Mucosa of rectum (tissue), 2 donors: ENCODE measurements at regions not wholly inside any gene's neighbourhood (a gene's known extent, or its start where the extent isn't known, plus 50 kb on each side); places are given as distances from the start of the nearest gene placed in this dataset.

Source experiments
- H3K27ac ChIP-seq, 2 donors: one replicate each; pipeline ENCODE4 v1.7.0; 2013; ENCODE audit warnings: inconsistent platforms in 2 of 2, low read depth in 2 of 2, low read length in 2 of 2
- H3K27me3 ChIP-seq, 2 donors: one replicate each; pipeline ENCODE4 v1.7.0; 2013; ENCODE audit warnings: low read length in 2 of 2; ENCODE audit not compliant: control insufficient read depth in 2 of 2, insufficient read depth in 2 of 2
- H3K36me3 ChIP-seq, 2 donors: one replicate each; pipeline ENCODE4 v1.7.0; 2013; ENCODE audit warnings: low read length in 2 of 2; ENCODE audit not compliant: control insufficient read depth in 2 of 2, insufficient read depth in 2 of 2
- H3K4me1 ChIP-seq, 2 donors: one replicate each; pipeline ENCODE4 v1.7.0; 2013; ENCODE audit warnings: low read length in 2 of 2, mild to moderate bottlenecking in 1 of 2; ENCODE audit not compliant: control insufficient read depth in 2 of 2, insufficient read depth in 2 of 2
- H3K4me3 ChIP-seq, 2 donors: one replicate each; pipeline ENCODE4 v1.7.0; 2013; ENCODE audit warnings: low read length in 2 of 2
- H3K9ac ChIP-seq, 2 donors: one replicate each; pipeline ENCODE4 v1.7.0; 2013; ENCODE audit warnings: low read length in 2 of 2, low read depth in 1 of 2, mild to moderate bottlenecking in 1 of 2
- H3K9me3 ChIP-seq, 2 donors: one replicate each; pipeline ENCODE4 v1.7.0; 2013; ENCODE audit warnings: low read length in 2 of 2; ENCODE audit not compliant: control insufficient read depth in 2 of 2
- donor health status: healthy.
- donor health status: Normal muscosa, but diverticular disease.

DNA sequence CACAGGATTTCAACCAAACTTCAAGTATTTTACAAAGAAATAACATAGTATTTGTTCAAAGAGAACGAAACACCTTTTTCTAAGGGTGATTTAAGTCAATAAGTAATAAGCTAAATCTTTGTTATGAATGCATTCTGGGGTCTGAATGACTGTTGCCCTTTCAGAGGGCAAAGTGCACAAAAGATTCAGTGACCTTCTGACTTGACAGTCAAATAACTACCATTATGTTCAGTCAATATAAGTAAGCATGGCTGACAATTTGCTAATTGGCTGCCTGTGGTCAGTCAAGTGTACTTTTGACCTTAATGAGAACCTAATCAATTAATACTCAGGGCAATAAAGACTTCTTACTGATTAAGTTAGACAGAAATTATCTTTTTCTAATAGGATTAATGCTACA, 133.1 kb upstream of the NANOGP8 start:
- Histone ChIP-seq H3K27me3 (no peaks in the 10 kb centered on the region), H3K27ac (no peak overlapping the region)

DNA sequence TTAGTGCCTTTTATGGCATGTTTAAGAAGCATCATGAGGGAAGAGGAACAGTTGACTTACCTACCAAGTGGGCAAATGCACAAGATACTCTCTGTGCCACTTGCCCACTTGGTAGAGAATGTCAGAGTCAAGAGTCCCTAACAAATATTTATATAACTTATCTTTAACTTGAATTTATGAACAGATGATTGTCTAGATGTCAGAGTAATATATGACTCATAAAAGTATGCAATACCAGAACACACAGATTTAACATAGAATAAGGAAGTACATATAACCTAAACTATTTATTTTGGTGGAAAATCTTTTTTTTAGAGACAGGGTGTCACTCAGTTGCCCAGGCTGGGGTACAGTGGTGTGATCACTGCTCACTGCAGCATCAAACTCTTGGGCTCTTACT, 130.0 kb upstream of the NANOGP8 start:
- Histone ChIP-seq H3K36me3 (no peaks in the 10 kb centered on the region), H3K4me3 (no peak overlapping the region), H3K9ac (no peak overlapping the region), H3K27ac (no peak overlapping the region), H3K9me3 (no peaks in the 10 kb centered on the region), H3K4me1 (no peaks in the 10 kb centered on the region), H3K27me3 (no peaks in the 10 kb centered on the region)

More for the DNA sequence above, 133.1 kb upstream of the NANOGP8 start:
- Histone ChIP-seq H3K9me3 (no peaks in the 10 kb centered on the region), H3K9ac (no peak overlapping the region), H3K4me1 (no peaks in the 10 kb centered on the region), H3K4me3 (no peak overlapping the region), H3K36me3 (no peaks in the 10 kb centered on the region)

DNA sequence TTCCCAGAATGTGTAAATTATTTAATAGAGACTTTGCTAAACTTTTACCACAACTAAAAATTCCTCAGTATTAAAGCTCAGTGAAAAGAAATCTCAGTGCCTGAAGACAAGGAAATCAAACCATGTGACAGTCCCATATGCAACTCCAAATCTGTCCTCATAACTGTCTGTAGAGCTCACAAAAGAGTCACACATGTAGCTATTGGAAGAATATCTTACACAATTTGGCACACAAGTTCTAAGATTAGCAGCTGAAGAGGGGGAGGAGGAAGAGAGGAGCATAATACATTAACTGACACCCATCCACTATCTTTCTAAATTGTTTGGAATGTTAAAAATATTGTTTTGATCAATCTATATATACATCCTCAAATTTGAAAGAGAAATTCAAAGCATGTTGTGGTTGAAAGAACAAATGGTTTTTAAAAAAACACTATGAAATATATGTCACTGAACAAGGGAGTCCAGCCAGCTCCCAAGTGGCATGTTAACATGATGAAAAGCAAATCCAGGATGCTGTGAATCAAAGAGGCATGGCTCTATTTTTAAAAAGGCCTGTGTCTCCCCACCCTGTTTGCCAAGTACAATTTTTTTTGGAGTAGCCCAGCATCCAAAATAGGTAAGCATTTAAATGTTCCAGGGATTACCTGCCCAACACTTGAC, 126.3 kb upstream of the NANOGP8 start:
- no peak overlapping the region for H3K27ac ChIP-seq
- no peaks in the 10 kb centered on the region for H3K27me3 ChIP-seq
- no peaks in the 10 kb centered on the region for H3K4me1 ChIP-seq
- H3K9me3 ChIP-seq, result no peaks in the 10 kb centered on the region
- H3K9ac ChIP-seq, result no peak overlapping the region
- H3K36me3 ChIP-seq, result no peaks in the 10 kb centered on the region
- no peak overlapping the region for H3K4me3 ChIP-seq

DNA sequence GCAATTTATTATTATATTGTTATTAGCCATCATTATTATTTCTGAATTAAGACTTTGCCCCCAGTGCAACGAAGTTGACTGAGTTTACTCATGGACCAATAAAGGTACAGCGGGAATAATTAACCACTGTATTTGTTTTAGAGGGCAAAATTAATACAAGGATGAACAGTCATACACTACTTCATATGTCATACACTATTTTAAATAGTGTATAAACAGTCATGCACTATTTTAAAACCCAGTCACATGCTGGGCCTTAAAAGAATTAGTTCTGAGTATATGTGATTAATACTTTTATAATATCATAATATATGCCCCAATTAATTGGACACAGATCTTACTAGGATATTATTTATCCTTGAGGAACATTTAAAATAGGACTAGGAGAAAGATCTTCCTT, 125.3 kb upstream of the NANOGP8 start:
- Histone ChIP-seq H3K9ac (no peak overlapping the region), H3K36me3 (no peaks in the 10 kb centered on the region), H3K4me1 (no peaks in the 10 kb centered on the region), H3K4me3 (no peak overlapping the region), H3K27ac (no peak overlapping the region), H3K9me3 (no peaks in the 10 kb centered on the region), H3K27me3 (no peaks in the 10 kb centered on the region)

DNA sequence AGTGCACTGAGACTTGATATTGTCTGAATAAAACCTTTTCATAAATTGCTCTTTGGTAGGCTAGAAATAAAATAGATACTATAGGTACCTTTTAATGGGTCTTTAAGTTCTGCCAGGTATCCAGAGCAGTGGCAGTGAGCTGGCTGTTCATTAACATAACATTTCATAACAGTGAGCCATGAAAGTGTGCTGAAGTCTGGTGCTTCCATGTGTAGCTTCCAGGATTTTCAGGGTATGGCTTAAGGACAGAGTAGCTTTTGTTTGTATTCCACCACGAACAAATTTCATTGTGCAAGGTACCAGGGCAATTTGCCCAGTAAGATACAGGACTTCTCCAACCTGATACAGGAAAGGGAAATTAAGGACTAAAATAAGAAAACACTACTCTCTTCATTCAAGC, 124.7 kb upstream of the NANOGP8 start:
- H3K27me3 ChIP-seq, result no peaks in the 10 kb centered on the region
- H3K27ac ChIP-seq, result no peak overlapping the region
- no peaks in the 10 kb centered on the region for H3K4me1 ChIP-seq
- H3K36me3 ChIP-seq, result no peaks in the 10 kb centered on the region
- H3K4me3 ChIP-seq, result no peak overlapping the region
- no peak overlapping the region for H3K9ac ChIP-seq
- H3K9me3 ChIP-seq, result no peaks in the 10 kb centered on the region

DNA sequence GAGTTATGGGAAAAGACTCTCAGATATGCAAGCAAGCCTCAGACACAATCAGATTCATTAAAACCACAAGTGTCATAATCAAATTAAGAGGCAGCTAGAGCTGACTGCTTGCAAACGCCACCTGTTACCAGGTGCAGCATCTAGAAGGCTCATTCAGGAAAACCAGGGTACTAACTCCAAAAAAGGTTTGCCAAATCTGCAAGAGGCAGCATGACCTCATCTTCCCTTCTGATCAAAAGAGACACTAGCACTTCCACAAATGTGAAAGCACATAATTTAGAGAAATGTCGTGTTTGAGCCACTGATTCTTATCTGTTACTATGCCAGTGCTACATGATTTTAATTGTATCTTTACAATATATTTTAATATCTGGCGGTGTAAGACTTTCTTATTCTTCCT, 123.3 kb upstream of the NANOGP8 start:
- no peaks in the 10 kb centered on the region for H3K36me3 ChIP-seq
- no peak overlapping the region for H3K9ac ChIP-seq
- no peaks in the 10 kb centered on the region for H3K4me1 ChIP-seq
- no peak overlapping the region for H3K27ac ChIP-seq
- H3K4me3 ChIP-seq, result no peak overlapping the region
- no peaks in the 10 kb centered on the region for H3K27me3 ChIP-seq
- no peaks in the 10 kb centered on the region for H3K9me3 ChIP-seq

DNA sequence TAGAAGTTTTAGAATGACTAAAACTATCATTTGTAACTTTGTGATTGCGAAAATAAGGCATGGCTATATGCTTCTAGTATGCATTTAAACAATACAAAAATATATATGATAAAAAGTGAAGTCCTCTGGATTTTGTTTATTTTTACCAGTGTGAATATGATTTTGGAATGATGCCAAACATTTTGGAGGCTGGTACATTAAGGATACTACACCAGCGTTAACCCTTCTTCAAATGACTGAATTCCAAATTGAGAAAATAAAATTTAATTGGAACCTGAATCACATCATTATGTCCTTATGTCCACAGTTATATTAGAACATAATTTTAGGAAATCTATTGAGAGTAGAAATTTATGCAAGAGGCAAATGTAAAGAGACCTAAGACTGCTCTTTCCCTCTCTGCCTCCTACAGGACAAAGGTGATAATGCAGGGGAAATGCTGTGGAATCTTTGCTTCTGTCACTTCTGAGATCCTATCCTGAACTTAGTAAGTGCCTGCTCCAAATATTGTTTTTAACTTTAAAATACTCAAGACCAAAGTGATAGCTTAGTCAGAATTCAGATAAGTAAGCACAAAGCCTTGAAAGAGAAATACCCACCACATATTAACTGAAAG, 121.1 kb upstream of the NANOGP8 start:
- Histone ChIP-seq H3K4me1 (no peaks in the 10 kb centered on the region), H3K27me3 (no peaks in the 10 kb centered on the region), H3K4me3 (no peak overlapping the region), H3K36me3 (no peaks in the 10 kb centered on the region), H3K9ac (no peak overlapping the region), H3K9me3 (no peaks in the 10 kb centered on the region), H3K27ac (no peak overlapping the region)

DNA sequence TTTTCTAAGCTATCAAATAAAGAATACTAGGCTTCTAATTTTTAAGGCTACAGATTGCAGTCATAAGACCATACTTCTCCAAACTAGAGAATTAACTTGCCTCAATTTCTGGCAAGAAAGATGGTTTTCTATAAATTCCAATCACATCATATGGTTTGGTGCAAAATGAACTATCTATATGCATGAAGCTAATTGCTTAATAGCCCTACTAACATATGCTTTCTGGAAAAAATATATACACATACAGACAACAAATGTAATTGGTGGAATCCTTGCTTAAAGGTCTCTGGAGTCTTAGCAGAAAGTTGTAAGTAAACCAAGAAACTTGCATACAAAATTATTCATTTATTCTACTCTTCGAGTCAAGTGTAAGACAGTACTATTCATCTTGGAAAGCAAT, 113.1 kb upstream of the NANOGP8 start:
- Histone ChIP-seq H3K27ac (no peak overlapping the region), H3K9ac (no peak overlapping the region), H3K36me3 (no peaks in the 10 kb centered on the region), H3K27me3 (no peaks in the 10 kb centered on the region), H3K4me3 (no peak overlapping the region), H3K4me1 (no peaks in the 10 kb centered on the region), H3K9me3 (no peaks in the 10 kb centered on the region)

DNA sequence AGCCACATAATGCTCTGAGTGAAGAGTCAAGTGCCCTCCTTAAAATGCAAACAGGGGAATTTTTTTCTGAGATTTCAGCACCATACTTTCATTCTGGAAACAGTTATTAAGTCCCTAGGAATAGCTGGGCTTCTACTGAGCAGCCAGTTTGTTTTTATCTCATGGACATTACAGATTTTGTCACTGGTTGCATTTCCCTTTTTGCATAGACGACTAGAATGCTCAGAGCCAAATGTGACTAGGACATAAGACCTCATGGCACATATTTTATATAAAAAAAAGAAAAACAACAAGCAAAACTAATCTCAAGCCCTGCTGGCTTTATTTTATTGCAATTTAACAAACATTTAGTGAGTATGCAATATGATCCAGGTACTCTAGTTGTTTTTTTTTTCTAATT, 112.7 kb upstream of the NANOGP8 start:
- Histone ChIP-seq H3K4me1 (no peaks in the 10 kb centered on the region), H3K36me3 (no peaks in the 10 kb centered on the region), H3K4me3 (no peak overlapping the region), H3K27ac (no peak overlapping the region), H3K9ac (no peak overlapping the region), H3K9me3 (no peaks in the 10 kb centered on the region), H3K27me3 (no peaks in the 10 kb centered on the region)

DNA sequence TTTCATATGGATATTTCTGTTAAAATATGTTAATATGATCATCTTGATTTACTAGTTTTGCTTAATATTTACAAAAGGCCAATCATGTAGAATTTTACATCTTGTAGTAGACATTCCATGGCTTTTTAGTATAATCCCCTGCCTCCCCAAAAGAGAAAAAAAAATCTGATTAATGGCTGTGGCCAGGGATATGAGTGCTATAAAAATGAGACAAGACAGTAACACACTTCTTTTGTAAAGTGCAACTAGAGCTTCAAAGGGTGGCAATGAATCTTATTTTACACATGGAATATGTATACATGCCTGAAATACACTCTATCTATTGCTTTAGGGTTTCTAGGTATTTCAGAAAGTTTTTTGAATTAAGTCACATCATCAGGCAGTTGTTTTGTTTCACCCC, 112.2 kb upstream of the NANOGP8 start:
- no peaks in the 10 kb centered on the region for H3K4me1 ChIP-seq
- H3K36me3 ChIP-seq, result no peaks in the 10 kb centered on the region
- H3K4me3 ChIP-seq, result no peak overlapping the region
- no peak overlapping the region for H3K27ac ChIP-seq
- H3K9ac ChIP-seq, result no peak overlapping the region
- peaks cover 0 to 2% of the 10 kb centered on the region in 2 donors for H3K9me3 ChIP-seq
- no peaks in the 10 kb centered on the region for H3K27me3 ChIP-seq
